Esophagus muscularis mucosa (tissue), 3 donors: ENCODE measurements at regions not wholly inside any gene's neighbourhood (a gene's known extent, or its start where the extent isn't known, plus 50 kb on each side); places are given as distances from the start of the nearest gene placed in this dataset.

Experiments
- POLR2A ChIP-seq: fragments of 450-650 bp; IDR thresholded peaks from one replicate; pipeline ENCODE4 v1.6.1; 2017; ENCODE audit warnings: antibody characterized with exemption, moderate library complexity, mild to moderate bottlenecking, low read depth
- POLR2AphosphoS5 ChIP-seq, 2 donors: sonication (generic); formaldehyde crosslinking; IDR thresholded peaks; one replicate each; pipeline ENCODE4 v1.6.1; 2017; ENCODE audit warnings: antibody characterized with exemption in 2 of 2
- TF ChIP-seq, protein P1 (sequence below), 3 experiments: fragments of 200-600 bp in 2 of 3; fragments of 450-650 bp in 1 of 3; sonication (generic) in 2 of 3; IDR thresholded peaks; one replicate each; pipeline ENCODE4 v1.5.1; 2017 to 2019; ENCODE audit warnings: antibody characterized with exemption in 3 of 3, mild to moderate bottlenecking in 2 of 3, moderate library complexity in 1 of 3

GRCh38 chr10:10338339-10338738 lies 679.3 kb upstream of the CELF2 start:
- TF ChIP-seq POLR2A (no peak), POLR2AphosphoS5 (IDR thresholded peaks at IDR 0.05) (no peak)
- TF ChIP-seq, protein P1, sequence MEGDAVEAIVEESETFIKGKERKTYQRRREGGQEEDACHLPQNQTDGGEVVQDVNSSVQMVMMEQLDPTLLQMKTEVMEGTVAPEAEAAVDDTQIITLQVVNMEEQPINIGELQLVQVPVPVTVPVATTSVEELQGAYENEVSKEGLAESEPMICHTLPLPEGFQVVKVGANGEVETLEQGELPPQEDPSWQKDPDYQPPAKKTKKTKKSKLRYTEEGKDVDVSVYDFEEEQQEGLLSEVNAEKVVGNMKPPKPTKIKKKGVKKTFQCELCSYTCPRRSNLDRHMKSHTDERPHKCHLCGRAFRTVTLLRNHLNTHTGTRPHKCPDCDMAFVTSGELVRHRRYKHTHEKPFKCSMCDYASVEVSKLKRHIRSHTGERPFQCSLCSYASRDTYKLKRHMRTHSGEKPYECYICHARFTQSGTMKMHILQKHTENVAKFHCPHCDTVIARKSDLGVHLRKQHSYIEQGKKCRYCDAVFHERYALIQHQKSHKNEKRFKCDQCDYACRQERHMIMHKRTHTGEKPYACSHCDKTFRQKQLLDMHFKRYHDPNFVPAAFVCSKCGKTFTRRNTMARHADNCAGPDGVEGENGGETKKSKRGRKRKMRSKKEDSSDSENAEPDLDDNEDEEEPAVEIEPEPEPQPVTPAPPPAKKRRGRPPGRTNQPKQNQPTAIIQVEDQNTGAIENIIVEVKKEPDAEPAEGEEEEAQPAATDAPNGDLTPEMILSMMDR (IDR thresholded peaks at IDR 0.05) = no peak
